ENCODE measurements at regions not wholly inside any gene's neighbourhood (a gene's known extent, or its start where the extent isn't known, plus 50 kb on each side); places are given as distances from the start of the nearest gene placed in this dataset.

DNA sequence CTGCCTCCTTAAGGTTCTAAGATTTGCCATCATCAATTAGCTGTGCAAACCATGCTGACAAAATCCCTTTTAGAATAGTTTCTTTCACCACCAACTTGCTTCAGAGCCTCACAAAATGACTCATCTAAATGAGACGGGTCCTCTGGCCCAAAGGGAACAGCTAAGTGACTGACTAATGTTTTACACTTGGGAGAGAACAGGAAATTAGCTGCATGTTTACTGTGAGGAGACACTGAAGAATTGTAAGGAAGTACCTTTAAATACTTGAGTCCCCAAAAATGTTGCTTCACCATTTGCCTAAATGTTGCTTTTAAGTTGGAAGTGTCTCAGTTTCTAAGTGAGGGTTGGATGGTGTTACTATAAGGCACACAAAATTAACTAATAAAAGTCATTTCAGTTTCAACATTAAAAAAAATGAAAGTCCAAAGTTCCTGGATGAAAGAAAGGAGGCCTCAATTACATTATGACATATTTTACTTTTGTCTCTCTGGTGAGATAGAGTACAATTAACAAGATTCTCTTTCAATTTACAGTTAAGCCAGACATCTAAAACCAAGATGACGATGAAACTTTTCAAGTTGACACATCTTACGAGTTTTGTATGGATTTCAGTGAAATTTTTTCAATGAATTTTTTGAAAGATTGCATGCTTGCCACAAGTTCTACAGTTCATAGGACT is 229.1 kb upstream of the FN1 start:
- Mint-ChIP-seq H3K4me1 (peaks cover 5% of the 10 kb centered on the region), H3K4me3 (no peak overlapping the region), H3K27ac (no peak overlapping the region), H3K9me3 (no peaks in the 10 kb centered on the region), H3K27me3 (peaks cover 8% of the 10 kb centered on the region), H3K36me3 (ENCODE audit: low read depth) (no peaks in the 10 kb centered on the region)
- DNase-seq = no peak
- intact Hi-C loops (cut with micrococcal nuclease) = no loop called here

DNA sequence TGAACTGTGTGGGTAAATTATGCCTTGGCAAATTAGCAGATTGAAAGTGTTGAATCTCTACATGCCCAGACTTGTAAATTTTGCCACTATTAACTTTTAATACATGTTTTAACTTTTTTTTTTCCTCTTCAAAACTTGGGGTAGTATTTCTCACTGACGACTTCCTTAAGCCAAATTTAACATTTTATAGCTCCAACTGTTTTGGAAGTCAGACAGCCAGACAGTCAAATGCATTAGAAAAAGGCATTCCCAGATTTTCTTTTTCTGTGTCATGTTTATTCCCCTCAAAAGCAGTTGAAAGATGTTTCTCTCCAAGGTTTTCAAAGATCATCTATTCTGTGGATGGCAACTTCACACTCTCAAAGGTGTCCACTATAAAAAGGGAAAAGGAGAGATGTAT is 226.8 kb upstream of the FN1 start:
- intact Hi-C loops (cut with micrococcal nuclease) = no loop called here
- H3K4me1 Mint-ChIP-seq = peaks cover 5% of the 10 kb centered on the region
- peaks cover 3% of the 10 kb centered on the region for H3K27me3 Mint-ChIP-seq
- DNase-seq = no peak
- no peak overlapping the region for H3K27ac Mint-ChIP-seq
- H3K9me3 Mint-ChIP-seq = no peaks in the 10 kb centered on the region
- H3K4me3 Mint-ChIP-seq = no peak overlapping the region
- H3K36me3 Mint-ChIP-seq (ENCODE audit: low read depth) = no peaks in the 10 kb centered on the region

DNA sequence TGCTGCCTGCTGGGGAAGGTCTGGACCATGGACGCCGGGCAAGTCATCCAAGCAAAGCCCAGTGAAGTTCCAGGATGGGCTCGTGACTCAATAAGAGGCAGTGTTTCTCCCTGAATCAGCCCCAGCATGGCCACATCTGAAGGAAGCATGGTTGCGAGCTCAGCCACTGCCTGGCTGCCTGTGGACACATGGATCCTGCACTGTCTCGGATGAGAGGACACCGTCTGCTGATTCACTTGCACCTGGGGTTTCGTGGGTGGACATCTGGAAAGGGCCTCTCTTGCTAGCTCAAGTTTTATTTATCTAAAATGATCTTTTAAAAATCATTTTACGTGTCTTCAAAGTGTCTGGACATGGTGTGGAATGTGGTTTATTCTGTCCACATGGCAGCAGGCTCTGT is 224.8 kb upstream of the FN1 start:
- H3K36me3 Mint-ChIP-seq (ENCODE audit: low read depth) = no peaks in the 10 kb centered on the region
- H3K27me3 Mint-ChIP-seq = peaks cover 2% of the 10 kb centered on the region
- DNase-seq = peak; percentile 42
- H3K4me1 Mint-ChIP-seq = peaks cover 5% of the 10 kb centered on the region
- intact Hi-C loops (cut with micrococcal nuclease) = no loop called here
- no peaks in the 10 kb centered on the region for H3K9me3 Mint-ChIP-seq
- no peak overlapping the region for H3K27ac Mint-ChIP-seq
- no peak overlapping the region for H3K4me3 Mint-ChIP-seq

DNA sequence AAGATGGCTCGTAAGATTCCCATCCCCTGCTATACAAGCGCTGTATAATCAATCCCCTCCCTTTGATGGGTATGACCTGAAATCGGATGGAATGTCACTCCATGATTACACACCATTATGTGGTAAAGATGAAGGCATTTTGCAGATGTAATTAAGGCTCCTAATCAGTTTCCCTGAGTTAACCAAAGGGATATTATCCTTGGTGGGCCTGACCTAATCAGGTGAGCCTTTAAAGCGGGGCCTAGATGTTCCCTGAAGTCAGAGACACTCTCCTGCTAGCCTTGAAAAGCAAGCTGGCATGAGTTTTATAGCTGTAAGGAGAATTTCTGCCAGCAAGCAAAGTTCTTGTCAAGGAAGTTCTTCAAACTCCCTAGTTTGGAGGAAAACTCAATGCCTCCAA is 223.8 kb upstream of the FN1 start:
- intact Hi-C loops (cut with micrococcal nuclease) = no loop called here
- Mint-ChIP-seq H3K27ac (no peak overlapping the region), H3K27me3 (peaks cover 2% of the 10 kb centered on the region), H3K4me1 (peaks cover under 1% of the 10 kb centered on the region), H3K9me3 (no peaks in the 10 kb centered on the region), H3K36me3 (ENCODE audit: low read depth) (no peaks in the 10 kb centered on the region), H3K4me3 (no peak overlapping the region)
- DNase-seq = peak; percentile 40

DNA sequence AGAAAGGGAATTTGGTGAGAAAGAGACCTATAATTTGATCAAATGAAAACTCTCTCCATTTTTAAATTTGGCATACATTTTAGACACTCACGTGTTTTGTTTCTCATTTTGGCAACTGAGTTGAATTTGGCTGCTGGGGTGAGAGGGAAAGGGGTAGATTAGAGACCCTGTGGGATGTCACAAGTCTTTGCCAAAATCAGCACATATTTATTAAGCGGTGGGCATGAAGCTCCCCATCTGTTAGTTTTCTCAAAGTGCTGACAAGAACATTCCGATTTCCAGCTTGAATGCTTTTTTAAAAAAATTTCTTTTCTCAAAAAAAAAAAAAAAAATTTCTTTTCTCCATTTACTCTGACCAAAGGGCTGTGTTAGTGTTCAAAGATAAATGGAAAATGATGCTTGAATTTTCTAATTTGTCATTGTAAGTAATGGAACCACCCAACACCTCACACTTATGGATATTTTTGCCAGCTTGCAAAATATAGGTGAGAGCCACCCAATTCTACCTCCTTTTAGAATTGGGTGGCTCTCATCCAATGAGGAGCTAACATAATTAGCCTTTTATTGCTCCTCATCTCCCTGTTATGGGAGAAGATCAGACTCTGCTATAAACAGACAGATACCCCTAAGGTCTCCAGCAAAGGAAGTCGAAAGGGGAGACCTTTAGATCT is 222.9 kb upstream of the FN1 start:
- intact Hi-C loops (cut with micrococcal nuclease) = no loop called here
- no peak overlapping the region for H3K4me3 Mint-ChIP-seq
- no peaks in the 10 kb centered on the region for H3K9me3 Mint-ChIP-seq
- H3K36me3 Mint-ChIP-seq (ENCODE audit: low read depth) = no peaks in the 10 kb centered on the region
- H3K27ac Mint-ChIP-seq = no peak overlapping the region
- peak; percentile 20 for DNase-seq
- H3K4me1 Mint-ChIP-seq = no peaks in the 10 kb centered on the region
- H3K27me3 Mint-ChIP-seq = peaks cover 2% of the 10 kb centered on the region

DNA sequence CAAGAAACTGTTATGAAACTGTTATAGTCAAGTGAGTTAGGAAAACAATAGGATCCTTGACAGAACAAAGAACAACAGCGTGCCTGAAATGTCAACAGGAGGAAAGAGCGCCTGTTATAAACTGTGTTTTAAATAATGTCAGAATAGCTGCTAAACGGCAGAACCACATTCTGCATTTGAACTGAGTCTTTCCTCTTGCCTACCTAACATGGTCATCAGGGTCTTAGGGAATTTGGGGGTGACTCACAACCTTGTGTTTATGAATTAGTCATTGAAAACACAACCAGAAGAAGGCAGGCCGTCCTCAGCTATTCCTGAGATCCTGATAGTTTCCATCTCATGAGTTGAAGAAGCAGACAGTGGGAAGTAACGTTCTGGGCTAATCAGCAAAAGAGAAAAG is 222.0 kb upstream of the FN1 start:
- H3K4me1 Mint-ChIP-seq = no peaks in the 10 kb centered on the region
- no peaks in the 10 kb centered on the region for H3K9me3 Mint-ChIP-seq
- H3K27ac Mint-ChIP-seq = no peak overlapping the region
- H3K4me3 Mint-ChIP-seq = no peak overlapping the region
- peak; percentile 30 for DNase-seq
- H3K27me3 Mint-ChIP-seq = peaks cover 2% of the 10 kb centered on the region
- intact Hi-C loops (cut with micrococcal nuclease) = no loop called here
- H3K36me3 Mint-ChIP-seq (ENCODE audit: low read depth) = no peaks in the 10 kb centered on the region

DNA sequence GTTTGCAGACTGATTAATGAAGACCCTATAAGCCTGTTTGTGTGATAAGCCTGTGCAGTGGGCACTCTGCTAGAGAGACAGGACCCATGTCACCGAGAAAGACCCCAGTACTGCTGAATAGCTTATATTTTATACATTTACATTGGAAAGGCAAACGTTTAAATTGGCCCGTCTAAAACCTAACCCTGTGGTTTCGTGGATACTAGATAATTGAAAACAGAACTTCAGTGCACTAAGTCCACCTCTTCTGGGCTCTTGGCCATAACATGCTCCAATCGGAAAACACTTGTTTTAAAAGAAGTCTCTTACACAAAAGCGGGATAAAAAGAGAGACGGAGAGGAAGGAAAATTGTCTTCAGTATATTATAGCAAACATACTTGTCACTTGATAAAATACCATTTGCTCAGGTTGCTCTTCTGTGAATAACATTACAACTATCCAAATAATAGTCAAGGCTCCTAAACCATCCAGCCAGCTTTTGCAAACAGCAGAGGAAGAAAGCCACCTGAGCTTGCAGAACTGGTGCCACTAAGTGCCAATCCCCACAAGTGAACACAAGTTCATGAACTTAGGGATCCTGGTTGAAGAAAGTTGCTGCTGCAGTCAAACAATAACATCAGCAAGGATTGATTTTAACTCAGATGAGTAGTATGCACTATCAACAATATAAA is 218.4 kb upstream of the FN1 start:
- no peak overlapping the region for H3K27ac Mint-ChIP-seq
- no peak overlapping the region for H3K4me3 Mint-ChIP-seq
- DNase-seq = peak; percentile 25
- no peaks in the 10 kb centered on the region for H3K36me3 Mint-ChIP-seq (ENCODE audit: low read depth)
- H3K27me3 Mint-ChIP-seq = no peaks in the 10 kb centered on the region
- intact Hi-C loops (cut with micrococcal nuclease) = no loop called here
- H3K9me3 Mint-ChIP-seq = no peaks in the 10 kb centered on the region
- no peaks in the 10 kb centered on the region for H3K4me1 Mint-ChIP-seq

DNA sequence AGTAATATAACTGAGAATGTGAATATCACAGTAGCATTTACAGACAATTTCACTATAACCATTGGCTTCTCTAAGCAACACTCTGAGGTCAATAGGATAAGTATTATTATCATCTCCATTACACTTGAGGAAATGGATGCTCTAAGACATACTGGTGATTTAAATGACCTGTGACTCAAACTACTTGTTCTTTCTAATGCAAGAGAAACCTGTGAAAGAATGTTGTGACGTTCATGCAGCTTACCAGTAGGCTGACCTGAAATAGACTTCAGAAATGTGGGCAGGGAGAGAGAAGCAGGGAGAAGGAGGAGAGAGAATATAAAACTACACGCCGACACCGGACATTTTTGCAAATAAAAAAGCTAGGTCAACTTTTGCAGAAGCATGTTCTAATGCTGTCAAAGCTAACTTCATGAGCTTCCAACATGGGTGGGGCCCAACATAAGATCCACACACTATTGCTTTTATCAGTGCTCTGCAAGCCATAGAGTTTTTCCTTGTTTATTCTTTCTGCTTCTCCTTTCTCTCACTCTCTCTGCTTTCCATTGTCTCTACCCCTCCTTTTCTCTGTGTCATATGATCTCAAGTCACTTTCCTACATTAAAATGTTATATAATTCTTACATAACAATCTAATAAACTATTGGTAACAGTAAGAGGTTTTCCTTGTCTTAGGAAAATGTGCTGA is 217.6 kb upstream of the FN1 start:
- DNase-seq = peak; percentile 6
- Mint-ChIP-seq H3K27ac (no peak overlapping the region), H3K27me3 (no peaks in the 10 kb centered on the region), H3K4me3 (no peak overlapping the region), H3K36me3 (ENCODE audit: low read depth) (no peaks in the 10 kb centered on the region), H3K4me1 (no peaks in the 10 kb centered on the region), H3K9me3 (no peaks in the 10 kb centered on the region)
- intact Hi-C loops (cut with micrococcal nuclease) = no loop called here

DNA sequence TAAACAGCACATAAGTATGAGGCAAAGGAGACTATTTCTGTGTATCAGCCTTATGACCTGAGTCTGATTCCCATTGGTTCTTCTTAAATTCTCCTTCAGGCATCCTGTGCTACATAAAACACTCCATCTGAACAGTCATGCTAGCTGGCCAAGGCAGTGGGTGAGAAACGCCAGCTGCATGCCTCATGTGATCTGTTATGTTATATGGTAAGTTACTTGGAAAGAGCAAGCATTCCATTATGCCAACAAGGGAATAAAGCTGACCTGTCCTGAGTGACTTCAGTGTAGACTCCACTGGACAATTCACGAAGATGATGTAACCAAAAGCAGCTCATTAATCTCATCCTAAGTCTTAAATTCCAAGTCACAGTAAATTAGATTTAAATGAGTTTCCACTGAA is 216.5 kb upstream of the FN1 start:
- no peaks in the 10 kb centered on the region for H3K27me3 Mint-ChIP-seq
- H3K4me1 Mint-ChIP-seq = no peaks in the 10 kb centered on the region
- DNase-seq = peak; percentile 17
- no peak overlapping the region for H3K4me3 Mint-ChIP-seq
- H3K9me3 Mint-ChIP-seq = no peaks in the 10 kb centered on the region
- no peaks in the 10 kb centered on the region for H3K36me3 Mint-ChIP-seq (ENCODE audit: low read depth)
- no peak overlapping the region for H3K27ac Mint-ChIP-seq
- intact Hi-C loops (cut with micrococcal nuclease) = no loop called here

DNA sequence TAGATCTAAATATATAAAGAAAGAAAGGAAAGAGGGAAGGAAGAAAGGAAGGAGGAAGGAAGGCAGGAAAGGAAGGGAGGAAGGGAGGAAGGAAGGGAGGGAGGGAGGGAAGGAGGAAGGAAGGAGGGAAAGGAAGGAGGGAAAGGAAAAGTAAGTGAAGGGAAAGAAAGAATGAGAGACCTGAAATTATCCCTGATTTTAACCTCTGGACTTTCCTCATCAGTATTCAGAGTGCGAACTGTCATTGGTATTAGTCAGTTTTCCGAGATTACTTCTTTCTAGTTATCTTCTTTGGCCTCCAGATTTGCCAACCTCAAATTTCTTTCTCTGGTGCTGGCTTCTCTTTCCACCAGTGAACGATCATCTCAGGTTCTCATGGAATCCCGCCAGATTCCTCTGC is 215.5 kb upstream of the FN1 start:
- Mint-ChIP-seq H3K4me1 (no peaks in the 10 kb centered on the region), H3K27me3 (no peaks in the 10 kb centered on the region), H3K9me3 (no peaks in the 10 kb centered on the region), H3K36me3 (ENCODE audit: low read depth) (no peaks in the 10 kb centered on the region), H3K4me3 (no peak overlapping the region), H3K27ac (no peak overlapping the region)
- DNase-seq = no peak
- intact Hi-C loops (cut with micrococcal nuclease) = no loop called here

DNA sequence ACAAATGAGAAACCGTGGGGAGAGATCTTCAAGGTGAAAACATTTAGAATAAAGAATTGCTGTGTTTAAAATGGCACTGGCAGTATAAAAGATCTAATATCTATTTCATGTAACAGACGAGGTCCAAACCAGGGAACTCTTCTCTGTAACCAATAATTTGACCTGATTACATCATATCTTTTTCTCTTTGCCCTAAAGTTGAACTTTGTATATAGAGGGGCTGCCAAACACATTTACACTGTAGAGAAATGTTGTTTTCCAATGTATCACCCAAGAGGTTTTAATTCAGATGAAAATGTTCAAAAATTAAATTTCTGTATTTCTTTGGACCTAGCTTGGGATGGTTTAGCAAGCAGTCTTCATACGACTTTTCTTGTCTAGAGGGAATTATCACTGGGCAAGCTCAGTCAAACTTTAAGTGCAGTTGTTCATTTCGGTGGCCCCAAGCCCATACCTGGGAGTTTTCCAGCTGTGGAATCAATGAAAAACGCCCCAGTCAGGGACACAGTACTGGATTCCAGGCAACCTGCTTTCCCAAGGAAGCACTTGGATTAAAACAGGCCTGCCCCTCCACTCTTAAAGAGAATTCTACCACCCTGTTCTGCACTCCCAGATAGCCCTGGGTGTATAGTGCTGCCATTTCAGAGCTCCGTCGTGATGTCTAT is 208.5 kb upstream of the FN1 start:
- intact Hi-C loops (cut with micrococcal nuclease) = no loop called here
- DNase-seq = no peak
- Mint-ChIP-seq H3K4me1 (no peaks in the 10 kb centered on the region), H3K27me3 (no peaks in the 10 kb centered on the region), H3K36me3 (ENCODE audit: low read depth) (no peaks in the 10 kb centered on the region), H3K9me3 (peaks cover 4% of the 10 kb centered on the region), H3K27ac (no peak overlapping the region), H3K4me3 (no peak overlapping the region)

DNA sequence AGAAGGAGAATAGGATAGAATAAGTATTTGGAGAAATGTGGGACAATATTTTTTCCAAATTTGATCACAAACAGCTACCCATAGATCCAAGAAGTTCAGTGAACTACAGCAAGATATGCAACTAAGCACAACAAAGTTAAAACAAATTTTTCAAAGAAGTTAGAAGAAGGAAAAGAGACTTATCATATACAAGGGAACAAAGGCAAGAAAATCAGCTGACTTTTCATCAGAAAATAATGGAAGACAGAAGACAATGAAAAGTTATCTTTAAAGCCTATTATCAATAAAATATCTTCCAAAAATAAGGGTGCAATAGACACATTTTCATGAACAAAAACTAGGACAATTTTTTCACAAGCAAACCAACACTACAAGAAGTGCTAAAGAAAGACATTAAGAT is 202.8 kb upstream of the FN1 start:
- Mint-ChIP-seq H3K4me3 (no peak overlapping the region), H3K27ac (no peak overlapping the region), H3K9me3 (peaks cover 7% of the 10 kb centered on the region), H3K27me3 (no peaks in the 10 kb centered on the region), H3K4me1 (no peaks in the 10 kb centered on the region), H3K36me3 (ENCODE audit: low read depth) (no peaks in the 10 kb centered on the region)
- no peak for DNase-seq
- intact Hi-C loops (cut with micrococcal nuclease) = no loop called here

DNA sequence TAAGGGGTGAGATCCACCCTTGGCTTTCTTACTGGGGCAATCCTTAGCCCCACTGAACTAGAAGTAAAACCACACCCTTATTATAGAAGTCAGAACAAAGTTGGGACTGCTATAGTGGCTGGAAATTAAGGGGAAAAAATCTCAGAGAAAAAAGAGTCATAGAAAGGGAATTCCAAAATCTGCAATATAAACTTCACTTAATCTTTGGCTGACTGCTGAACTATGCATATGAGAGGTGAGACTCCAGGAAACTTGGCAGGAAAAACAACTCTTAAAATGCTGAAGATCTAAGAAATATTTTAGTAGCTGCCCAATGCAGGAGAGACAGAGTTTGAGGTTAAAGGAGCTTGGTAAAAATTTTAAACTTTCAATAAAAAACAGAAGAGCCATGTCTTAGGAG is 201.8 kb upstream of the FN1 start:
- H3K27me3 Mint-ChIP-seq = no peaks in the 10 kb centered on the region
- no peak for DNase-seq
- no peak overlapping the region for H3K27ac Mint-ChIP-seq
- H3K4me3 Mint-ChIP-seq = no peak overlapping the region
- H3K36me3 Mint-ChIP-seq (ENCODE audit: low read depth) = no peaks in the 10 kb centered on the region
- peaks cover 10% of the 10 kb centered on the region for H3K9me3 Mint-ChIP-seq
- intact Hi-C loops (cut with micrococcal nuclease) = no loop called here
- no peaks in the 10 kb centered on the region for H3K4me1 Mint-ChIP-seq

DNA sequence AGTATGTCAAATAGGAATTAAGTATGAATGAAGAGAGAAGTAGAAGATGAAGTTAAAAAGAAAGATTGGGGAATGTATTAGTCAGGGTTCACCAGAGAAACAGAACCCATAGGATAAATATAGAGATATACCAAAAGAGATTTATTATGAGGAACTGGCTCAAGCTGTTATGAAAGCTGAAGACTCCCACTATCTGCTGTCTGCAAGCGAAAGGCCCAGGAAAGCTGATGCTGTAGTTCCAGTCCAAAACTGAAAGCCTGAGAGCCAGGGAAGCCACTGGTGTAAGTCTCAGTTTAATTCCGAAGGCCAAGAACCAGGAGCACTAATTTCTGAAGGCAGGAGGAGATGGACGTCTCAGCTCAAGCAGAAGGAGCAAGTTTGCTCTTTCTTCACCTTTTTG is 200.9 kb upstream of the FN1 start:
- Mint-ChIP-seq H3K4me3 (no peak overlapping the region), H3K36me3 (ENCODE audit: low read depth) (no peaks in the 10 kb centered on the region), H3K27me3 (no peaks in the 10 kb centered on the region), H3K9me3 (peaks cover 11% of the 10 kb centered on the region), H3K27ac (no peak overlapping the region), H3K4me1 (no peaks in the 10 kb centered on the region)
- intact Hi-C loops (cut with micrococcal nuclease) = no loop called here
- DNase-seq = no peak

All from activated CD4-positive, alpha-beta T cell treated with anti-CD3 and anti-CD28 coated beads, Interleukin-2, amount 10 ng/mL, durations not matched to agents 24 days and 14 days (primary cell).